Gastrocnemius medialis (tissue), 4 donors: ENCODE measurements at regions not wholly inside any gene's neighbourhood (a gene's known extent, or its start where the extent isn't known, plus 50 kb on each side); places are given as distances from the start of the nearest gene placed in this dataset.

Experiments used
- POLR2A ChIP-seq, 2 donors: fragments of 450-650 bp; IDR thresholded peaks; one replicate each; pipeline ENCODE4 v1.6.1; 2017; ENCODE audit warnings: antibody characterized with exemption in 2 of 2, mild to moderate bottlenecking in 2 of 2, moderate library complexity in 2 of 2
- TF ChIP-seq, protein P1 (sequence below), 5 experiments: fragments of 450-650 bp in 3 of 5; fragments of 200-600 bp in 2 of 5; sonication (generic) in 2 of 5; IDR thresholded peaks in 4 of 5; conservative IDR thresholded peaks in 1 of 5; 1 replicate in 4 of 5; 2 replicates in 1 of 5; pipeline ENCODE4 v1.5.1; 2016 to 2019; ENCODE audit warnings: antibody characterized with exemption in 5 of 5, mild to moderate bottlenecking in 3 of 5, moderate library complexity in 3 of 5

DNA sequence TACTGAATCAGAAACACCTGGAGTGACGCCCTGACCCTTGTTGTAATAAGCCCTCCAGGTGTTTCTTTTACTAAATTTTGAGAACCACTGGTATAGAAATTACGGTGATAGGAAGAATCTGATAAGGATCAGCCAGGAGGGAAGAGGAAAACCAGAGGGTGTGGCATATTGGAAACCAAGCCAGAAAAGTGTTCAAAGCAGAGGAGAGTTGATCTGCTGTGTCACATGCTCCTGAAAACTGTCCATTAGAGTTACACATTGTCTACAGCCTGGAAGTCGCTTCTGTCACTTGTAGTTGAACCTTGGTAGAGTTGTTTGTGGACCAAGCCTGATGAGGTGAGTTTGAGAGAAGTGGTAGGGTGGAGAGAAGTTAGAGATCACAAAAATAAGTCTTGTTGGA is 497.4 kb downstream of the ENC1 start:
- TF ChIP-seq, protein P1, sequence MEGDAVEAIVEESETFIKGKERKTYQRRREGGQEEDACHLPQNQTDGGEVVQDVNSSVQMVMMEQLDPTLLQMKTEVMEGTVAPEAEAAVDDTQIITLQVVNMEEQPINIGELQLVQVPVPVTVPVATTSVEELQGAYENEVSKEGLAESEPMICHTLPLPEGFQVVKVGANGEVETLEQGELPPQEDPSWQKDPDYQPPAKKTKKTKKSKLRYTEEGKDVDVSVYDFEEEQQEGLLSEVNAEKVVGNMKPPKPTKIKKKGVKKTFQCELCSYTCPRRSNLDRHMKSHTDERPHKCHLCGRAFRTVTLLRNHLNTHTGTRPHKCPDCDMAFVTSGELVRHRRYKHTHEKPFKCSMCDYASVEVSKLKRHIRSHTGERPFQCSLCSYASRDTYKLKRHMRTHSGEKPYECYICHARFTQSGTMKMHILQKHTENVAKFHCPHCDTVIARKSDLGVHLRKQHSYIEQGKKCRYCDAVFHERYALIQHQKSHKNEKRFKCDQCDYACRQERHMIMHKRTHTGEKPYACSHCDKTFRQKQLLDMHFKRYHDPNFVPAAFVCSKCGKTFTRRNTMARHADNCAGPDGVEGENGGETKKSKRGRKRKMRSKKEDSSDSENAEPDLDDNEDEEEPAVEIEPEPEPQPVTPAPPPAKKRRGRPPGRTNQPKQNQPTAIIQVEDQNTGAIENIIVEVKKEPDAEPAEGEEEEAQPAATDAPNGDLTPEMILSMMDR (IDR thresholded peaks at IDR 0.05 in 4 of 5, conservative IDR thresholded peaks at IDR 0.05 in 1 of 5): no peak
- TF ChIP-seq POLR2A (IDR thresholded peaks at IDR 0.05): no peak
